ENCODE measurements at regions not wholly inside any gene's neighbourhood (a gene's known extent, or its start where the extent isn't known, plus 50 kb on each side); places are given as distances from the start of the nearest gene placed in this dataset.

- Histone ChIP-seq H3K36me3 (ENCODE audit: control insufficient read depth, insufficient read depth, low read length) (no peaks in the 10 kb centered on the region), H3K9me3 (ENCODE audit: control insufficient read depth, insufficient read depth, low read length) (no peaks in the 10 kb centered on the region), H3K27me3 (ENCODE audit: control insufficient read depth, insufficient read depth, low read length) (peaks cover 15% of the 10 kb centered on the region), H3K27ac (ENCODE audit: insufficient read depth, low read length) (no peak overlapping the region), H3K4me1 (ENCODE audit: control insufficient read depth, insufficient read depth, low read length) (no peaks in the 10 kb centered on the region), H4K5ac (ENCODE audit: low read depth, low read length) (no peak overlapping the region), H3K4me2 (ENCODE audit: low read depth, low read length) (no peak overlapping the region), H2BK20ac (ENCODE audit: low read depth, low read length) (no peak overlapping the region), H2BK120ac (ENCODE audit: low read depth, low read length) (no peak overlapping the region), H2AFZ (replicated peaks; ENCODE audit: low read length, poor library complexity) (no peak overlapping the region), H3K9ac (ENCODE audit: low read depth, low read length) (no peak overlapping the region), H4K91ac (ENCODE audit: insufficient read depth, low read depth, low read length) (no peak overlapping the region), H2AK9ac (replicated peaks; ENCODE audit: low read depth, low read length, poor library complexity) (no peak overlapping the region), H4K20me1 (ENCODE audit: insufficient read depth, low read length) (no peaks in the 10 kb centered on the region), H3K56ac (ENCODE audit: extremely low read depth, insufficient read depth, low read length) (no peak overlapping the region), H3K14ac (replicated peaks; ENCODE audit: low read depth, low read length) (no peak overlapping the region), H2BK5ac (ENCODE audit: low read depth, low read length, poor library complexity, severe bottlenecking) (no peak overlapping the region), H2BK15ac (ENCODE audit: low read depth, low read length) (no peak overlapping the region), H3K4me3 (ENCODE audit: insufficient read depth, low read depth, low read length) (no peak overlapping the region), H3K18ac (ENCODE audit: low read depth, low read length) (no peak overlapping the region), H3K9me1 (ENCODE audit: insufficient read depth, low read length) (0 out of 2 replicates have a peak, but pooled peaks cover 3% of the 10 kb centered on the region), H3K79me1 (ENCODE audit: low read depth in 1 of 2, low read length in 2 of 2) (no peaks in the 10 kb centered on the region), H3K23ac (ENCODE audit: low read depth, low read length) (no peak overlapping the region), H2AK5ac (ENCODE audit: low read depth, low read length) (no peak overlapping the region), H4K8ac (ENCODE audit: low read depth in 2 of 2, low read length in 2 of 2) (no peak overlapping the region), H3K4ac (ENCODE audit: low read depth, low read length) (no peak overlapping the region)
- WGBS, 2 experiments (ENCODE audit: extremely low coverage in 2 of 2, insufficient read length in 1 of 2): no CpG with 5 or more reads among the region's 4 CpGs
- CTCF ChIA-PET: interaction anchor here (0.6 to 0.8 kb wide), 2 partner anchors 12 to 115 kb away, joined by 3 read pairs; no protein-coding TSS in a partner anchor
- DNase-seq (no peak), ATAC-seq (ENCODE audit: low read depth) (no peak)
- in situ Hi-C loops (cut with MboI; ENCODE audit: low sequenced_read_pairs): no loop called here
- dilution Hi-C loops (cut with HindIII; ENCODE audit: low sequenced_read_pairs, unreplicated experiment): no loop called here
- POLR2A ChIA-PET (ENCODE audit: unreplicated experiment): no interaction called here
- intact Hi-C loops (cut with micrococcal nuclease): no loop called here
- TF ChIP-seq MAZ (IDR thresholded peaks at IDR 0.05; ENCODE audit: borderline replicate concordance, low read depth, low read length) (no peak), MAFK (IDR thresholded peaks at IDR 0.05; ENCODE audit: low read depth, low read length) (no peak), FOS (IDR thresholded peaks at IDR 0.05; ENCODE audit: low read depth, low read length) (no peak), CTCF (conservative IDR thresholded peaks at IDR 0.05; ENCODE audit: low read depth, low read length) (no peak), POLR2A (IDR thresholded peaks at IDR 0.05; ENCODE audit: low read depth, low read length) (no peak), RCOR1 (IDR thresholded peaks at IDR 0.05; ENCODE audit: insufficient replicate concordance, low read length) (no peak), RFX5 (IDR thresholded peaks at IDR 0.05; ENCODE audit: low read depth, low read length) (no peak), NFE2L2 (IDR thresholded peaks at IDR 0.05; ENCODE audit: low read depth, low read length) (no peak), CHD1 (IDR thresholded peaks at IDR 0.05; ENCODE audit: low read depth, low read length) (no peak), MXI1 (IDR thresholded peaks at IDR 0.05; ENCODE audit: borderline replicate concordance, low read depth, low read length) (no peak), BHLHE40 (IDR thresholded peaks at IDR 0.05; ENCODE audit: low read depth, low read length) (no peak), SMC3 (IDR thresholded peaks at IDR 0.05; ENCODE audit: low read depth, low read length) (no peak), RAD21 (IDR thresholded peaks at IDR 0.05; ENCODE audit: low read length) (no peak), CEBPB (IDR thresholded peaks at IDR 0.05; ENCODE audit: low read depth, low read length) (no peak)
- TF ChIP-seq, protein P1, sequence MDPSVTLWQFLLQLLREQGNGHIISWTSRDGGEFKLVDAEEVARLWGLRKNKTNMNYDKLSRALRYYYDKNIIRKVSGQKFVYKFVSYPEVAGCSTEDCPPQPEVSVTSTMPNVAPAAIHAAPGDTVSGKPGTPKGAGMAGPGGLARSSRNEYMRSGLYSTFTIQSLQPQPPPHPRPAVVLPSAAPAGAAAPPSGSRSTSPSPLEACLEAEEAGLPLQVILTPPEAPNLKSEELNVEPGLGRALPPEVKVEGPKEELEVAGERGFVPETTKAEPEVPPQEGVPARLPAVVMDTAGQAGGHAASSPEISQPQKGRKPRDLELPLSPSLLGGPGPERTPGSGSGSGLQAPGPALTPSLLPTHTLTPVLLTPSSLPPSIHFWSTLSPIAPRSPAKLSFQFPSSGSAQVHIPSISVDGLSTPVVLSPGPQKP (IDR thresholded peaks at IDR 0.05; ENCODE audit: borderline replicate concordance, low read depth, low read length): no peak
- TF ChIP-seq, protein P2, sequence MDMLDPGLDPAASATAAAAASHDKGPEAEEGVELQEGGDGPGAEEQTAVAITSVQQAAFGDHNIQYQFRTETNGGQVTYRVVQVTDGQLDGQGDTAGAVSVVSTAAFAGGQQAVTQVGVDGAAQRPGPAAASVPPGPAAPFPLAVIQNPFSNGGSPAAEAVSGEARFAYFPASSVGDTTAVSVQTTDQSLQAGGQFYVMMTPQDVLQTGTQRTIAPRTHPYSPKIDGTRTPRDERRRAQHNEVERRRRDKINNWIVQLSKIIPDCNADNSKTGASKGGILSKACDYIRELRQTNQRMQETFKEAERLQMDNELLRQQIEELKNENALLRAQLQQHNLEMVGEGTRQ (IDR thresholded peaks at IDR 0.05; ENCODE audit: low read depth, low read length): no peak
- no TSS peak for BruUV-seq (replicated peaks)
Measured at GRCh38 chr5:72012906-72013305, 94.4 kb upstream of the MAP1B start.

Measured in IMR-90 (cell line).